A549 (cell line): ENCODE measurements at regions not wholly inside any gene's neighbourhood (a gene's known extent, or its start where the extent isn't known, plus 50 kb on each side); places are given as distances from the start of the nearest gene placed in this dataset.

Source experiments
- ATAC-seq, 2 experiments: fragments of 200-7000 bp in 1 of 2; fragments of >200 bp in 1 of 2; cut with Nextera tagmentation in 1 of 2; cut with Tn5 transposase in 1 of 2; 3 replicates each; pipeline versions ENCODE4 v1.8.0 to v1.9.1; 2018 to 2020; ENCODE audit warnings: mild to moderate bottlenecking in 1 of 2, moderate library complexity in 1 of 2
- CTCF ChIA-PET: fragments of 300-600 bp; sonication (Branson Sonifier 250); formaldehyde crosslinking; extraction: SDS; loops from one replicate; lab custom pipeline; 2021; ENCODE audit warnings: antibody characterized with exemption, inconsistent platforms; lab: Yijun Ruan, JAX
- POLR2A ChIA-PET: fragments of 350-600 bp; formaldehyde crosslinking; extraction: SDS; loops from one replicate; lab custom pipeline; 2021; ENCODE audit warnings: antibody characterized with exemption, inconsistent platforms; lab: Yijun Ruan, JAX
- DNase-seq, 2 experiments: peaks; one replicate each; pipeline versions ENCODE4 v3.0.0 to v3.0.0-alpha.2; 2011 to 2016; ENCODE audit warnings: low read depth in 1 of 2, low spot score in 1 of 2
- FAIRE-seq: peaks from 2 replicates; lab custom pipeline; 2011; peaks lifted over from hg19 to GRCh38; lab: Jason Lieb, UNC
- H3K27ac ChIP-seq, 2 experiments: fragments of >200 bp; sonication (Bioruptor Twin); formaldehyde crosslinking; 3 replicates each; pipeline ENCODE4 v1.5.1; 2016 to 2017
- H3K4me1 ChIP-seq: fragments of >200 bp; sonication (Bioruptor Twin); formaldehyde crosslinking; 3 replicates; pipeline ENCODE4 v1.6.1; 2016
- H3K4me2 ChIP-seq: fragments of >200 bp; sonication (Bioruptor Twin); formaldehyde crosslinking; 3 replicates; pipeline ENCODE4 v1.6.1; 2016
- H3K4me3 ChIP-seq: fragments of >200 bp; sonication (Bioruptor Twin); formaldehyde crosslinking; 3 replicates; pipeline ENCODE4 v1.5.1; 2016
- H3K9me3 ChIP-seq: fragments of >200 bp; sonication (Bioruptor Twin); formaldehyde crosslinking; 3 replicates; pipeline ENCODE4 v1.6.1; 2016
- CEBPB ChIP-seq, 2 experiments: fragments of >200 bp in 1 of 2; sonication (Bioruptor Twin) in 1 of 2; formaldehyde crosslinking in 1 of 2; IDR thresholded peaks; 2 replicates each; pipeline ENCODE4 v1.6.1; 2012 to 2016
- CHD2 ChIP-seq: fragments of 150-350 bp; IDR thresholded peaks from 2 replicates; pipeline ENCODE4 v1.6.1; 2014; ENCODE audit warnings: low read length; ENCODE audit not compliant: partially characterized antibody
- EHF ChIP-seq: fragments of 250-450 bp; sonication (Bioruptor Pico); IDR thresholded peaks from 2 replicates; pipeline ENCODE4 v1.5.0; 2020; ENCODE audit warnings: mild to moderate bottlenecking
- EHMT2 ChIP-seq: fragments of 200-600 bp; sonication (generic); IDR thresholded peaks from 2 replicates; pipeline ENCODE4 v1.6.1; 2016; ENCODE audit warnings: antibody characterized with exemption, low read depth, mild to moderate bottlenecking, moderate library complexity
- FOSL2 ChIP-seq, 2 experiments: fragments of 450-650 bp in 1 of 2; fragments of >200 bp in 1 of 2; sonication (Bioruptor Twin) in 1 of 2; formaldehyde crosslinking; IDR thresholded peaks; 2 replicates each; pipeline versions ENCODE4 v1.5.0 to v1.6.1; 2016 to 2020; ENCODE audit warnings: mild to moderate bottlenecking in 1 of 2, moderate library complexity in 1 of 2
- GATA3 ChIP-seq: IDR thresholded peaks from 2 replicates; pipeline ENCODE4 v1.6.1; 2012; ENCODE audit warnings: borderline replicate concordance
- HDAC2 ChIP-seq: fragments of 200-600 bp; sonication (generic); IDR thresholded peaks from 2 replicates; pipeline ENCODE4 v1.6.1; 2016
- HEYL ChIP-seq: fragments of 250-450 bp; sonication (Bioruptor Pico); IDR thresholded peaks from 2 replicates; pipeline ENCODE4 v1.8.0; 2021; ENCODE audit warnings: mild to moderate bottlenecking, moderate library complexity
- HOXA7 ChIP-seq: fragments of 250-450 bp; sonication (Bioruptor Pico); IDR thresholded peaks from 2 replicates; pipeline ENCODE4 v1.5.0; 2020; ENCODE audit warnings: mild to moderate bottlenecking, moderate library complexity
- HOXB13 ChIP-seq: fragments of 250-450 bp; sonication (Bioruptor Pico); IDR thresholded peaks from 2 replicates; pipeline ENCODE4 v1.5.0; 2020; ENCODE audit warnings: low read depth, mild to moderate bottlenecking, moderate library complexity
- JUNB ChIP-seq: fragments of >200 bp; sonication (Bioruptor Twin); formaldehyde crosslinking; IDR thresholded peaks from 2 replicates; pipeline ENCODE4 v1.6.1; 2016
- MAX ChIP-seq: IDR thresholded peaks from 2 replicates; pipeline ENCODE4 v1.6.1; 2012
- PHF8 ChIP-seq: fragments of 200-600 bp; sonication (generic); IDR thresholded peaks from 2 replicates; pipeline ENCODE4 v1.6.1; 2016; ENCODE audit warnings: low read depth, mild to moderate bottlenecking, antibody characterized with exemption, moderate library complexity, borderline replicate concordance
- RAD21 ChIP-seq, 2 experiments: fragments of >200 bp in 1 of 2; sonication (Bioruptor Twin) in 1 of 2; formaldehyde crosslinking in 1 of 2; IDR thresholded peaks in 1 of 2; conservative IDR thresholded peaks in 1 of 2; 2 replicates in 1 of 2; 3 replicates in 1 of 2; pipeline ENCODE4 v1.6.1; 2012 to 2018; ENCODE audit warnings: inconsistent platforms in 1 of 2
- TFCP2L1 ChIP-seq: fragments of 250-450 bp; sonication (Bioruptor Pico); IDR thresholded peaks from 2 replicates; pipeline ENCODE4 v1.5.0; 2021; ENCODE audit warnings: mild to moderate bottlenecking
- ZFP36 ChIP-seq: fragments of 450-650 bp; IDR thresholded peaks from 2 replicates; pipeline ENCODE4 v1.6.1; 2014; ENCODE audit warnings: borderline replicate concordance; ENCODE audit not compliant: partially characterized antibody
- WGBS: methylation state at CpG from one replicate; pipeline ENCODE4 v1.1.6; 2017; ENCODE audit errors: missing lambda C conversion rate; 5-methylcytosine and 5-hydroxymethylcytosine counted together
- TF ChIP-seq, protein P1 (sequence below): fragments of 450-650 bp; IDR thresholded peaks from 2 replicates; pipeline ENCODE4 v1.6.1; 2014; ENCODE audit warnings: antibody characterized with exemption
- TF ChIP-seq, protein P2 (sequence below): fragments of 250-450 bp; sonication (Bioruptor Pico); IDR thresholded peaks from 2 replicates; pipeline ENCODE4 v1.5.0; 2021; ENCODE audit warnings: mild to moderate bottlenecking, moderate library complexity, borderline replicate concordance
- TF ChIP-seq, protein P3 (sequence below): fragments of >200 bp; sonication (Bioruptor Twin); formaldehyde crosslinking; IDR thresholded peaks from 3 replicates; pipeline ENCODE4 v1.5.1; 2016

- no peak overlapping the region for H3K4me2 ChIP-seq
- POLR2A ChIA-PET: no interaction called here
These were observed 70.4 kb downstream of the NCOR2 start for GRCh38 chr12:124497039-124497438.

GRCh38 chr12:124496584-124496983, 70.8 kb downstream of the NCOR2 start:
- Histone ChIP-seq H3K4me3 (no peak overlapping the region), H3K27ac (peak overlapping the region in 1 of 2 experiments; percentile 52; a peak in 2 of 6 replicates), H3K4me2 (no peak overlapping the region), H3K4me1 (peaks cover 23% of the 10 kb centered on the region), H3K9me3 (no peaks in the 10 kb centered on the region)
- no peak for FAIRE-seq
- 66% methylated on average over 2 of the region's 3 CpGs for WGBS
- CTCF ChIA-PET: interaction anchor here (1.3 to 1.8 kb wide), 2 partner anchors 11 to 55 kb away, joined by 5 read pairs; no protein-coding TSS in a partner anchor
- peak in 1 of 2 experiments; percentile 43; a peak in 3 of 6 replicates for ATAC-seq
- POLR2A ChIA-PET: no interaction called here
- no peak for TF ChIP-seq HOXB13 (CRISPR knock-in tag)
- TF ChIP-seq, protein P1, sequence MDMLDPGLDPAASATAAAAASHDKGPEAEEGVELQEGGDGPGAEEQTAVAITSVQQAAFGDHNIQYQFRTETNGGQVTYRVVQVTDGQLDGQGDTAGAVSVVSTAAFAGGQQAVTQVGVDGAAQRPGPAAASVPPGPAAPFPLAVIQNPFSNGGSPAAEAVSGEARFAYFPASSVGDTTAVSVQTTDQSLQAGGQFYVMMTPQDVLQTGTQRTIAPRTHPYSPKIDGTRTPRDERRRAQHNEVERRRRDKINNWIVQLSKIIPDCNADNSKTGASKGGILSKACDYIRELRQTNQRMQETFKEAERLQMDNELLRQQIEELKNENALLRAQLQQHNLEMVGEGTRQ: peak; percentile 73
- peak; percentile 48 to 74 for DNase-seq

More at GRCh38 chr12:124497039-124497438, 70.4 kb downstream of the NCOR2 start:
- ATAC-seq (no peak), FAIRE-seq (no peak), DNase-seq (no peak)
- WGBS: 80% methylated on average over 13 of the region's 13 CpGs
- TF ChIP-seq CEBPB (IDR thresholded peaks at IDR 0.05) (peak in 1 of 2 experiments; percentile 50; a peak in 1 of 4 replicates), GATA3 (no peak)
- CTCF ChIA-PET: interaction anchor here (0.6 to 2.0 kb wide), 4 partner anchors 12 to 356 kb away, joined by 3 to 6 read pairs (median 5); no protein-coding TSS in a partner anchor
- H3K4me3 ChIP-seq: no peak overlapping the region
- H3K4me1 ChIP-seq: peaks cover 23% of the 10 kb centered on the region
- H3K27ac ChIP-seq: peak overlapping the region in 1 of 2 experiments; percentile 52; a peak in 1 of 6 replicates
- H3K9me3 ChIP-seq: no peaks in the 10 kb centered on the region

DNA sequence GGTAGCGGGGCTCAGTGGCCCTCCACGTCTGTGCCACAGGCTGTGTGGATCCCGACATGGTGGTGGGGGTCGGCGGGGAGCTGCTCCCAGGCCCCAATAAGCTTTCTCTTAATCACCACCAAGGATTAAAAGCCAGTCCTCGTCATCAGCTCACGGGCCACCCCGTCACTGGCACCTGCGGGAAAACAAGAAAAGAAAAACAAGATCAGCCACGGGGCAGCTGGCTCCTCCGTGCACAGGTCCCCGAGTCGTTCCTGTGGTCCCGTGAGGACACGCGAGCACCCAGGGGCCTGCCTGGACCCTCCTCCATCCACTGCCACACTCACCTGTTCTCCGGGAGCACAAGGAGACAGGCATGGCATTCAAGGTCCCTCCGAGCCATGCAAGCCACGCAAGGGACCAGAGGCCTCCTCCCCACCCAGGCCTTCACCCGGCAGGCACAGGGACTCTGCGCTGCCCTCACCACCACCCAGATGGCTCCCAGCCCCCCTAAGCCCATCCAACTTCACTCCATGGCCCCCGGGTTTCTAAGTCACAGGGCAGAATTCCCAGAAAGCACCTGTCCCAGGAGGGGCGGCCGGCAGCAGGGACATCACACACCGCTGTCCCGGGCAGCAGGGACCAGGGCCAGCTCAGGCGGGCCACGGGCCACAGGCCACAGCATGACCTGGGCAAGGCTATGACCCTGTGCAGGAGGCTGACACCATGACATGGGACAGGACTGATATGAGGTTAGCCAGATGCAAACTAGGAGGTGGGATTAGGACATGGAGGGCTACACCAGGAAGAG, 72.0 kb downstream of the NCOR2 start:
- no peaks in the 10 kb centered on the region for H3K9me3 ChIP-seq
- FAIRE-seq (no peak), ATAC-seq (0 out of 6 replicates have a peak, but pooled peaks of 1 of the 2 experiments have one; percentile 4), DNase-seq (no peak)
- 93% methylated on average over 22 of the region's 28 CpGs for whole genome bisulfite sequencing
- peaks cover 12% of the 10 kb centered on the region for H3K4me1 ChIP-seq
- TF ChIP-seq, protein P2, sequence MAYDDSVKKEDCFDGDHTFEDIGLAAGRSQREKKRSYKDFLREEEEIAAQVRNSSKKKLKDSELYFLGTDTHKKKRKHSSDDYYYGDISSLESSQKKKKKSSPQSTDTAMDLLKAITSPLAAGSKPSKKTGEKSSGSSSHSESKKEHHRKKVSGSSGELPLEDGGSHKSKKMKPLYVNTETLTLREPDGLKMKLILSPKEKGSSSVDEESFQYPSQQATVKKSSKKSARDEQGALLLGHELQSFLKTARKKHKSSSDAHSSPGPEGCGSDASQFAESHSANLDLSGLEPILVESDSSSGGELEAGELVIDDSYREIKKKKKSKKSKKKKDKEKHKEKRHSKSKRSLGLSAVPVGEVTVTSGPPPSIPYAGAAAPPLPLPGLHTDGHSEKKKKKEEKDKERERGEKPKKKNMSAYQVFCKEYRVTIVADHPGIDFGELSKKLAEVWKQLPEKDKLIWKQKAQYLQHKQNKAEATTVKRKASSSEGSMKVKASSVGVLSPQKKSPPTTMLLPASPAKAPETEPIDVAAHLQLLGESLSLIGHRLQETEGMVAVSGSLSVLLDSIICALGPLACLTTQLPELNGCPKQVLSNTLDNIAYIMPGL (CRISPR knock-in tag): no peak
- TF ChIP-seq JUNB (no peak), MAX (no peak), FOSL2 (IDR thresholded peaks at IDR 0.05) (no peak), FOSL2 (CRISPR knock-in tag; IDR thresholded peaks at IDR 0.05) (no peak), PHF8 (no peak), HOXA7 (CRISPR knock-in tag) (no peak), ZFP36 (no peak), HDAC2 (no peak), CEBPB (IDR thresholded peaks at IDR 0.05) (no peak), HEYL (CRISPR knock-in tag) (no peak), TFCP2L1 (CRISPR knock-in tag) (no peak), CHD2 (no peak), EHF (CRISPR knock-in tag) (no peak), EHMT2 (no peak), RAD21 (conservative IDR thresholded peaks at IDR 0.05 in 1 of 2, IDR thresholded peaks at IDR 0.05 in 1 of 2) (no peak)
- TF ChIP-seq, protein P3, sequence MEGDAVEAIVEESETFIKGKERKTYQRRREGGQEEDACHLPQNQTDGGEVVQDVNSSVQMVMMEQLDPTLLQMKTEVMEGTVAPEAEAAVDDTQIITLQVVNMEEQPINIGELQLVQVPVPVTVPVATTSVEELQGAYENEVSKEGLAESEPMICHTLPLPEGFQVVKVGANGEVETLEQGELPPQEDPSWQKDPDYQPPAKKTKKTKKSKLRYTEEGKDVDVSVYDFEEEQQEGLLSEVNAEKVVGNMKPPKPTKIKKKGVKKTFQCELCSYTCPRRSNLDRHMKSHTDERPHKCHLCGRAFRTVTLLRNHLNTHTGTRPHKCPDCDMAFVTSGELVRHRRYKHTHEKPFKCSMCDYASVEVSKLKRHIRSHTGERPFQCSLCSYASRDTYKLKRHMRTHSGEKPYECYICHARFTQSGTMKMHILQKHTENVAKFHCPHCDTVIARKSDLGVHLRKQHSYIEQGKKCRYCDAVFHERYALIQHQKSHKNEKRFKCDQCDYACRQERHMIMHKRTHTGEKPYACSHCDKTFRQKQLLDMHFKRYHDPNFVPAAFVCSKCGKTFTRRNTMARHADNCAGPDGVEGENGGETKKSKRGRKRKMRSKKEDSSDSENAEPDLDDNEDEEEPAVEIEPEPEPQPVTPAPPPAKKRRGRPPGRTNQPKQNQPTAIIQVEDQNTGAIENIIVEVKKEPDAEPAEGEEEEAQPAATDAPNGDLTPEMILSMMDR: no peak
- H3K4me2 ChIP-seq: no peak overlapping the region
- CTCF ChIA-PET: interaction anchor here (0.9 to 1.6 kb wide), 4 partner anchors 24 to 116 kb away, joined by 3 to 5 read pairs (median 4); no protein-coding TSS in a partner anchor
- H3K27ac ChIP-seq: no peak overlapping the region
- POLR2A ChIA-PET: no interaction called here
- H3K4me3 ChIP-seq: no peak overlapping the region
